ENCODE measurements at regions not wholly inside any gene's neighbourhood (a gene's known extent, or its start where the extent isn't known, plus 50 kb on each side); places are given as distances from the start of the nearest gene placed in this dataset.

- no peak overlapping the region for H3K4me3 ChIP-seq (ENCODE audit: low read depth, low read length)
Observed at GRCh38 chr2:219991116-219991515, 363.7 kb downstream of the SLC4A3 start.

DNA sequence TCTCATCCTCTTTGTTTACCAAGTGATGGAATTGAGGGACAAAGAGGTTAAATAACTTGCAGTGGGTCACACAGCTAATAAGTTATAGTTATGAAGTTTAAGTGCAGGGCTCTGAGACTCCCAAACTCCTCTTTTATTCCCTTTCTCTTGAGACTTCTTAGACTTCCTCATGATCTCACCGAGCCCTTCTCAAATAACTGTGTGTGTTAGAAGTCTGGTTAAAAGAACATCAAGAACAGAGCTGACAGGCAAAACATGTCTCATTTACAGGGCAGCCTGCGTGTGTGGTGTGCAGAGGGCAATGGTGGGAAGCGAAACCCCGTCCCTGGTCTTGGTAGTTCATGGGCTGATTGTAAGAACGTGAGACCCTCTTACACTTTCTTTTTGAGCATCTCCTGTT is 368.0 kb downstream of the SLC4A3 start:
- TF ChIP-seq CTCF (IDR thresholded peaks at IDR 0.05; ENCODE audit: insufficient read depth, low read length, poor library complexity, severe bottlenecking) = no peak
- Histone ChIP-seq H3K36me3 (ENCODE audit: control insufficient read depth, insufficient read depth, low read length) (no peaks in the 10 kb centered on the region), H3K27me3 (ENCODE audit: control insufficient read depth, insufficient read depth, low read length) (no peaks in the 10 kb centered on the region), H3K4me3 (ENCODE audit: low read depth, low read length) (no peak overlapping the region)
- DNase-seq (ENCODE audit: low read depth) = no peak

More at GRCh38 chr2:219991116-219991515, 363.7 kb downstream of the SLC4A3 start:
- DNase-seq (ENCODE audit: low read depth) = no peak
- TF ChIP-seq CTCF (IDR thresholded peaks at IDR 0.05; ENCODE audit: insufficient read depth, low read length, poor library complexity, severe bottlenecking) = no peak
- Histone ChIP-seq H3K27me3 (ENCODE audit: control insufficient read depth, insufficient read depth, low read length) (no peaks in the 10 kb centered on the region), H3K36me3 (ENCODE audit: control insufficient read depth, insufficient read depth, low read length) (no peaks in the 10 kb centered on the region)

GRCh38 chr2:219995991-219996765 is 368.7 kb downstream of the SLC4A3 start:
- H3K27me3 ChIP-seq (ENCODE audit: control insufficient read depth, insufficient read depth, low read length) = no peaks in the 10 kb centered on the region
- DNase-seq (ENCODE audit: low read depth) = no peak
- H3K4me3 ChIP-seq (ENCODE audit: low read depth, low read length) = no peak overlapping the region
- no peaks in the 10 kb centered on the region for H3K36me3 ChIP-seq (ENCODE audit: control insufficient read depth, insufficient read depth, low read length)
- TF ChIP-seq CTCF (IDR thresholded peaks at IDR 0.05; ENCODE audit: insufficient read depth, low read length, poor library complexity, severe bottlenecking) = no peak

- no peak overlapping the region for H3K4me3 ChIP-seq (ENCODE audit: low read depth, low read length)
- TF ChIP-seq CTCF (IDR thresholded peaks at IDR 0.05; ENCODE audit: insufficient read depth, low read length, poor library complexity, severe bottlenecking) = peak; percentile 90
- no peaks in the 10 kb centered on the region for H3K27me3 ChIP-seq (ENCODE audit: control insufficient read depth, insufficient read depth, low read length)
- DNase-seq (ENCODE audit: low read depth) = peak; percentile 35
- H3K36me3 ChIP-seq (ENCODE audit: control insufficient read depth, insufficient read depth, low read length) = no peaks in the 10 kb centered on the region
Observed at GRCh38 chr2:219997341-219997851, 370.0 kb downstream of the SLC4A3 start.

GRCh38 chr2:219998107-219998506 is 370.7 kb downstream of the SLC4A3 start:
- no peak for TF ChIP-seq CTCF (IDR thresholded peaks at IDR 0.05; ENCODE audit: insufficient read depth, low read length, poor library complexity, severe bottlenecking)
- no peak for DNase-seq (ENCODE audit: low read depth)
- H3K27me3 ChIP-seq (ENCODE audit: control insufficient read depth, insufficient read depth, low read length) = no peaks in the 10 kb centered on the region
- no peaks in the 10 kb centered on the region for H3K36me3 ChIP-seq (ENCODE audit: control insufficient read depth, insufficient read depth, low read length)
- no peak overlapping the region for H3K4me3 ChIP-seq (ENCODE audit: low read depth, low read length)

Data from kidney epithelial cell (primary cell).